Superior temporal gyrus (tissue), 1 donor: ENCODE measurements at regions not wholly inside any gene's neighbourhood (a gene's known extent, or its start where the extent isn't known, plus 50 kb on each side); places are given as distances from the start of the nearest gene placed in this dataset.

Source experiments
- DNase-seq: peaks from one replicate; pipeline ENCODE4 v3.0.0-alpha.2; 2016; ENCODE audit errors: extremely low spot score

DNA sequence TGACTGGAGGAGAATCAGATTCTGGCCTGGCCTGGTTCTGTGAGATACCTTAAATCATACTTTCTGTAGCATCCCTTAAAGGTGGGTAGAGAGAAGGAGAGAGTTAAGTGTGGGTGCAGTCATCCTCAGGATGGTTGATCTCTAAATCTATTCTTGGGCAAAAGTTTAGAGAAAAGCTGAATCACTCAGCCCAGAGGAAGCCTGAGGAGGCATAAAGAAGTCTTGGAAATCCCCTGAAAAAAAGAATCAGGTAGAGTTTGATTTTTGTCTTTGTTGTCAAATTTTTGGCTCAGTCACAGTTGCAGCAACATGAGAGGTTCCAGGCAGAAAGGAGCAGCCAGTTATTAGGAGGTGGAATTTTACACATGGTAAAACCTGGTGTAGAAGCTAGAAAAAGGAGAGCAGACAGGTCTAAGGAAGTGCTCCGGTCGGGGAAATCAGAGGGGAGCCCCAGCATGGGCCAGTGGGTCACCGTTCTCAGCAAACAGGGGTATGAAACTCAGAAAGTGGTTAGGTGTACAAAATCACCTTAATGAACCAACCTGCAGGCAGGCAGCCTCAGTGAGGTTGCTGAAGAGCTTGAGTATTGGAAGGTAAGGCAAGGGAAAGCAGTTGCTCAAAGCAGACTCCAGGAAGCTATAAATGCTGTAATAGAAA is 116.2 kb upstream of the CNTLN start:
- DNase-seq: no peak

DNA sequence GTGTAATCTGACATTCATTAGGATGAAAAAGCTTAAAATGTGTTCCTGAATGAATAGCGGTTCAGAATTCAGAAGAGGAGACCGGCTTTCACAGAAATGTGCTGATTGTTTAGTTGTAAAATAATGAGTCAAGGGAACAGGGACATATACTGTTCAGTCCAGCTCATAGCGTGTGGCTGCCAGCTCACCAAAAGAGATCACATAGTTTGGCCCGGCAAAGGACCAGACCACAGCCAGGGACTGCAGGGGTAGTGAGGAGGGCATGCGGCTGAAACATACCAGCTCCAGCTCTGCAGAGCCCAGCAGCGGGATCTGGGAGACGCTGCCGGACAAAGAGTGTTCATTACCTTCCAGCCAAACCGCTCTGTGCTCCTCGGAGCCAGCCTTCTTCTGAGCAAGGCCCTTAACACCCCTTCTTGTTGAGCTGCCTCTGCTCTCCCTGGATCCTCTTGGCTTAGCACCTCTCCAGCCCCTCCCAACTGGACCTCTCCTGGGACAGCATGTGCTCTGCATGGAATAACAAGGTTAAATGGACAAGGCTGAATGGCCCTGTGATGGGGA is 116.8 kb upstream of the CNTLN start:
- no peak for DNase-seq

DNA sequence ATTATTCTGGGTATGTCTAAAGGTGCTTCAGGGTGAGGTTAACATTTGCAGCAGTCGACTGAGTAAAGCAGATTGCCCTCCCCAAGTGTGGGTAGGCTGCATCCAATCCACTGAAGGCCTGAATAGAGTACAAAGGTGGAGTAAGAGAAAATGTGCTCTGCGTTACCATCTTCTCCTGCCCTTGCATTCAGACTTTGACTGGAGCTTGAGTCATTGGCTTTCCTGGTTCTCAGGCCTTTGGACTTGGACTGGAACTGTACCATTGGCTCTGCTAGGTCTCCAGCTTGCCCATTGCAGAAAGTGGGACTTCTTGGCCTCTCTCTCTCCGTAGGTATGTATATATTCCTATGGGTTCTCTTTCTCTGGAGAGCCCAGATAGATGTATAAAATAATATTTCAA is 120.9 kb upstream of the CNTLN start:
- DNase-seq: no peak

DNA sequence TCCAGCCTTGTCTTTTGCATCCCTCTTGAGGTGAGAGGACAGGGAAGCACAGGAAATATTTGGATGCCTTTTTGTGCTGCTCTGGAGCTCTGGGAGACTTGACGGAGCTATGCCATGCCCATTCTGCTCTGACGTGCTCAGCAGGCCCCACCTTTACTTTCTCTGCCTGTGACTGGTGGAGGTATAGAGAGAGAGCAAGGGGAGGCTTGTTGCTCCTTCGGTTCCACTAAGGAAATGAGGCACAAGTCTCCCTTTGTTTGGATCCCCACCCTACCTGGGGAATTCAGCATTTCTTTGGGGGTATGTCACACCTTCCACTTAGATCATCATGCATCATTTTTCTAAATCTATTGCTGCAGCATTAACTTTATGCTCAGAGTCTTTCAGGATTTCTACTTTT is 121.8 kb upstream of the CNTLN start:
- no peak for DNase-seq

DNA sequence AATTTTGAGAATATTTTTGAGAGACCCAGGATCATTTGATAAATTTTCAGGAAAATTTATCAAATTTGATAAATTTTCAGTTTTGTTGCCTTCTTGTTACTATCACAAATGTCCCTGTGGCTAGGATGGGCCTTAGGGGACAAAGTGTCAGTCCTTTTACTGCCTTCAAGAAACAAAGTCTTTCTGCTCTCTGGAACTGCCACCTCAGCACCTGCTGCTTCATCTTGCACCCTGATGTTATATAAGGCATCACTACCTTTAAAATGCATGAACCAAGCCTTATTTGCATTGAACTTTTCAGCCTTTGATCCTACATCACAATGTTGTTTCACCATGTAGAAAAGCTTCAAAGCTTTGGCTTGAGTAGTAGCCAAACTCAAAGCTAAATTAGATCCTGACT is 123.0 kb upstream of the CNTLN start:
- no peak for DNase-seq

GRCh38 chr9:17009071-17009470 is 125.8 kb upstream of the CNTLN start:
- no peak for DNase-seq

GRCh38 chr9:17005056-17005823 is 129.6 kb upstream of the CNTLN start:
- DNase-seq: no peak

- no peak for DNase-seq
Observed at GRCh38 chr9:17004500-17004899, 130.3 kb upstream of the CNTLN start.

DNA sequence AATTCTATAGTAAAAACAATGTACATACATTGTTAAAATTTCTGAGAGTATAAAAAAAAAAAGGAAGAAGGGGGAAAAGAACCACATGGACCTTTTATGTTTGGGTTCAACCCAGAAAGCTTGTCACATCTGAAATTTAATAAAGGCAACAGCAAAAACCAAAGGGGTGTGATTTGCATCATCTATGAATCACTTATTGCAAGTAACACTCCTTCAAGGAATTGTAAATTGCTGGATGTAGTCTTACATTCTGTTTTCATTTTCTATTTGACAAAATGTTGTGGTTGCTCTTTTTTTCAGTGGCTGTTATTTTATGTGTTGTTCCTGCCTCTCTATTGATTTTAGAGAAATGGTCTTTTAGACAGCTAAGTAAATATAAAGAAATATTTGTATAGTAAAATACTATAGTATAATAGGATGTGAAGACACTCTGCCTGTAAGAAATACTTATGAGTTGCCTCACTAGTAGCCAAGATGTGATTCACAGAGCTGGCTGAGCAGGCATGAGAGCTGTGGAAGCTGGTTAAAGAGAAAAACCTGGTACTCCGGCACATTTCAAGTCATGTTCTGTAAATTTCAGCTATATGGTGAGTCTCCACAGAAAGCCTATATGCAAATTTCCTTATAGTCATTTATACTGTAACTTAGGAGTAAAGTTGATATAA is 131.1 kb upstream of the CNTLN start:
- DNase-seq: no peak

- no peak for DNase-seq
Observed at GRCh38 chr9:16996901-16997491, 126.5 kb upstream of the BNC2 start.

- no peak for DNase-seq
Observed at GRCh38 chr9:16992138-16992537, 121.7 kb upstream of the BNC2 start.

GRCh38 chr9:16987026-16987425 is 116.6 kb upstream of the BNC2 start:
- no peak for DNase-seq

- no peak for DNase-seq
Observed at GRCh38 chr9:16986556-16986955, 116.1 kb upstream of the BNC2 start.

DNA sequence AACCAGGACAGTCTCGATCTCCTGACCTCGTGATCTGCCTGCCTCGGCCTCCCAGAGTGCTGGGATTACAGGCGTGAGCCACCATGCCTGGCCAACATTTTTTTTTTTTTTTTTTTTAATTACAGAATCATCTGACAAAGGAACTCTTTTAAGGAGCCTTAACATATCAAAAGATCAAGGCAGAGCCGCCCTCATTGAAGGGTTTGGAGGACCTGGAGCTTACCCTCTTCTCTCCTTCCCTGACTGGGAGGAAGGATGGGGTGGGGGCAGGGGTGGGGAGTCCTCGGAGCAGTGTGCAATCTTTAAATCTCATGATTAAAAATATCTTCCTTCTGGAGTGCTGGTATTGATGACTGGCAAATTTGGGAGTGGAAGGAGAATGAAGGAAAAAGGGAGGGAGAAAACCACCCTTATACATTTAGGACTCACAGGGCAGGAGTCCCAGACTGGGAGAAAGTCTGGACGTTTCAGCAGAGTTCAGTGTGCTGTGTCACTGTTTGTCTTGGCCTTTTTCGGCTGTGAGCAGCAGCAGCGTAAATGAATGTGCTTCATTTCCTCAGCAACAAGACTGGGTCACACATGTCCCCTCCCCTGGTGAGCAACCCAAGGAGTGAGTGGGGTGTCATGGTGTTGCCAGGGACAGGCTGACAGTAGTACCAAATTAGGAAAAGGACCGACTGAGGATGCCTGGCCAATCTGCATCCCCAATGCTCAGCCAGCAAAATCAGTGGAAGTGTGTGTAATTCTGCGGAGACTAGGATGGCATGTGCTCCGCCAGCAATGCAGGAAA is 115.3 kb upstream of the BNC2 start:
- no peak for DNase-seq

DNA sequence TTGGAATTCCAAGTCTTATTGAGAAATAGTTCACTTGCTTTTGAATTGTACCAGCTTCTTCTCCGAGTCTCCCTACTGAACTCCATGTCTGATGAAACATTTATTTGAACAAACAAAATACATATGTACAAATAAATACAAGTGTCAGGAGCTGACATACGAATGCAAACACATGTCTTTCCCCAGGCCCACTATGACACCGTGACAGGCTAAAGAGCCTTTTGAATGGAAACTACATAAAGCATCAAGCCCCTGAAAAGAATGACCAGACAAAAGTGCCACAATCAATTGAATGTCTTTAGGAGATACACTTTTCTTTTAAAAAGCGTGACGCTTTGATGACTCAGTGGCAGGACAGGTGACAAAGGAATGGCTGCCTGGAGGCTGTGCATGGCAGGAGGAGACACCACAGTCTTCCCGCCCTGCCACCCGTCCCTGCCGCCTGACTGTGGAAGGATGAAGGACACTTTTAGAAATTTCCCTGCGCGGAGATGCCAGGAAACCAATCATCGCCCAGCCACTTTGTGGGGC is 112.4 kb upstream of the BNC2 start:
- no peak for DNase-seq

GRCh38 chr9:16976427-16976826 is 106.0 kb upstream of the BNC2 start:
- no peak for DNase-seq

DNA sequence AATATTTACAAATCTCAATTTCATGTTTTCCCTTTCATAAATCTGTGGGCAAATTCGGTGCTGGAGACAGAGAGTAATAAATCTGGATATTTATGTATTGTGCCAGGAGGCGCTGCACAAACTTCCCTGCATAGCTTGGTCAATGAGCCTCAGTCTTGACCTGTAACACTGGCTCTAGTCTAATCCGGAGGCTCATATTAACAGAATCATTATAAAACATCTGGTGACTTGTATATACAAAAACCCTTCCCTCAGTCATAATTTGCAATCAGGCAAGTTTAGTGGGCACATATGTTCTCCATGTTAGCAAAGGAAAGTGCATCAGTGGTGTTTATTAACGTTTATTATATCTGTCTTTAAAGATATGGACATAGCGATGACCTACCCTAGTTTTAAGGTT is 104.0 kb upstream of the BNC2 start:
- no peak for DNase-seq

GRCh38 chr9:16970321-16970720 is 99.9 kb upstream of the BNC2 start:
- no peak for DNase-seq

DNA sequence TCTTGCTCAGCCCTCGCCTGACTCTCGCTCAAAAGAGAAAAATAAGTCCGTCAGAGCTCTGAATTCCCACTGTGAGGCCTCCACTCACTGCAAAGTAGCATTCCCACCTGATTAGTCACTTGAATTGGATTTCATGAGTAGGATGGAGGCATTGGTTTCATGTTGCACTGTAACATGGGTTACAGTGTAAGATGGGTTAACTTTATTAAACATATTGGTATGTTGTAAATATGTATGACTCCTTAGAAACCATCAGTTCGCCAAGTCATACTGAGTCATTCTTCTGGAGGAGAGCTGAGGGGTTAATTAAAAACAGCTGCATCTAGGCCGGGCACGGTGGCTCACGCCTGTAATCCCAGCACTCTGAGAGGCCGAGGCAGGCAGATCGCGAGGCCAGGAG is 93.8 kb upstream of the BNC2 start:
- DNase-seq: no peak

DNA sequence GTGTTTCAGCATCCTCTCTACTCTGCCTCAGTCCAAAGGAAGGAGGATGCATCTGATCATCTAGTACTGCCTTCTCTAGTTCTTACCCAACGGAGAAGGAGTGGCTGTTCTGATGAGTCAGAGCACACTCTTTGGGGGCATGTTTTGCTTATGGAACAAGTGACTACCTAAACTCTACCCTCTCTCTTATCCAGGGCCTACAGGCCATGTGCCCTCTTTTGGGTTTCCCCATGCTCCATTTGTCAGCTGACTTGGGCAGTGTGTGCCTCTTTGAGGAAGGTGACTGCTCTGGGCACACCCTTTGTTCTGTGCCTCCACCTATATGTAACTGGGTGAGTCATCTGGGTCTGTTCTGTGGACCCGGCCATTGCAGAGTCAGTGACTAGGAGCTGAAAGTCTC is 89.6 kb upstream of the BNC2 start:
- DNase-seq: no peak

- no peak for DNase-seq
Observed at GRCh38 chr9:16959391-16959790, 88.9 kb upstream of the BNC2 start.
